SK-N-SH (cell line): ENCODE measurements at regions not wholly inside any gene's neighbourhood (a gene's known extent, or its start where the extent isn't known, plus 50 kb on each side); places are given as distances from the start of the nearest gene placed in this dataset.

Experiments
- TAF1 ChIP-seq: IDR thresholded peaks from 2 replicates; pipeline ENCODE4 v1.6.1; 2012; ENCODE audit warnings: low read depth, mild to moderate bottlenecking, low read length, moderate library complexity, borderline replicate concordance
- TCF12 ChIP-seq: IDR thresholded peaks from 2 replicates; pipeline ENCODE4 v1.4.0; 2012

- no peak for TF ChIP-seq TAF1
- no peak for TF ChIP-seq TCF12
These were observed 144.3 kb downstream of the MOSPD2 start for GRCh38 chrX:15017491-15017890.
